ENCODE measurements at regions not wholly inside any gene's neighbourhood (a gene's known extent, or its start where the extent isn't known, plus 50 kb on each side); places are given as distances from the start of the nearest gene placed in this dataset.

DNA sequence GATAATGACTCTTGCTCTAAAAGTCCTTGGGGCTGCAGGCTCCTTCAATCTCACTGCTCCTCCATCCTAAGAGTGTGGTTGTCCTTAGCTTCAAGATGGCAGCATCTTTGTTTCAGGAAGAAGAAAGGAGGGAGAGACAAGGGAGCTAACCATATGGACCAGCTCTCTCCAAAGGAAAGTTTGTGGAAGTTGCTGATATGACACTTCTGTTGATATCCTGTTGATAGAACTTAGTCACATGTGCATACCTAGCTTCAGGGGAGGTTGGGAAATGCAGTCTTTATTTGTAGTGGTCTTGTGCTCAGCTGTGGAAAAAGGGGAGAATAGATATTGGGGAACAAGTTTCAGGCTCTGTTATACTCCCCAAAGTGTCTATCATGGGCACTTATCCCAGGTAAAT is 186.9 kb downstream of the GIPC2 start:
- TF ChIP-seq POLR2A (IDR thresholded peaks at IDR 0.05): no peak
- TF ChIP-seq, protein P1, sequence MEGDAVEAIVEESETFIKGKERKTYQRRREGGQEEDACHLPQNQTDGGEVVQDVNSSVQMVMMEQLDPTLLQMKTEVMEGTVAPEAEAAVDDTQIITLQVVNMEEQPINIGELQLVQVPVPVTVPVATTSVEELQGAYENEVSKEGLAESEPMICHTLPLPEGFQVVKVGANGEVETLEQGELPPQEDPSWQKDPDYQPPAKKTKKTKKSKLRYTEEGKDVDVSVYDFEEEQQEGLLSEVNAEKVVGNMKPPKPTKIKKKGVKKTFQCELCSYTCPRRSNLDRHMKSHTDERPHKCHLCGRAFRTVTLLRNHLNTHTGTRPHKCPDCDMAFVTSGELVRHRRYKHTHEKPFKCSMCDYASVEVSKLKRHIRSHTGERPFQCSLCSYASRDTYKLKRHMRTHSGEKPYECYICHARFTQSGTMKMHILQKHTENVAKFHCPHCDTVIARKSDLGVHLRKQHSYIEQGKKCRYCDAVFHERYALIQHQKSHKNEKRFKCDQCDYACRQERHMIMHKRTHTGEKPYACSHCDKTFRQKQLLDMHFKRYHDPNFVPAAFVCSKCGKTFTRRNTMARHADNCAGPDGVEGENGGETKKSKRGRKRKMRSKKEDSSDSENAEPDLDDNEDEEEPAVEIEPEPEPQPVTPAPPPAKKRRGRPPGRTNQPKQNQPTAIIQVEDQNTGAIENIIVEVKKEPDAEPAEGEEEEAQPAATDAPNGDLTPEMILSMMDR (IDR thresholded peaks at IDR 0.05): no peak
- H3K4me3 ChIP-seq: no peak overlapping the region
- no peaks in the 10 kb centered on the region for H3K27me3 ChIP-seq
- H3K4me1 ChIP-seq: no peaks in the 10 kb centered on the region
- intact Hi-C loops (cut with DNase I; ENCODE audit: low total_unique reads): no loop called here
- H3K36me3 ChIP-seq (ENCODE audit: low read depth, missing control alignments): no peaks in the 10 kb centered on the region
- H3K9me3 ChIP-seq: no peaks in the 10 kb centered on the region
- H3K27ac ChIP-seq: no peak overlapping the region
- no peak for DNase-seq

DNA sequence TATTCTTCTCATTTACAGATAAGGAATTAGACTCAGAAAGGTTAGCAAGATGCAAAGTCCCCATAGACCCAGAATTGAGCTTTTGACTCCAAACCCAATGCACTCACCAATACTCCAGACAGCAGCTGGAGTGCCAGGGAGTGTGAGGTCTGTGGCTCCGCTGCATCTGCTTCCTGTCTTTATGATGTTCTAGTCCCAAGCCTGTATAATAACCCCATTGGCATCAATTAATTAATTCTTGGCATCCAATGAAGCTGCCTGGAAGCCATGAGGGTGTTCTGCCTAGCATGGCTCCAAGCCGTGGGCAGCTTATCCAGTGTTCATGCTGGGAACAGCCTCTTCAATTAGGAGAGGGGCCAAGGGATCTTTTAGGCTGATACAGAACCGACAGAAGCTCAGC is 188.7 kb downstream of the GIPC2 start:
- H3K9me3 ChIP-seq: no peaks in the 10 kb centered on the region
- no peak overlapping the region for H3K4me3 ChIP-seq
- no peaks in the 10 kb centered on the region for H3K4me1 ChIP-seq
- no peaks in the 10 kb centered on the region for H3K36me3 ChIP-seq (ENCODE audit: low read depth, missing control alignments)
- intact Hi-C loops (cut with DNase I; ENCODE audit: low total_unique reads): no loop called here
- H3K27me3 ChIP-seq: no peaks in the 10 kb centered on the region
- no peak for DNase-seq
- no peak overlapping the region for H3K27ac ChIP-seq
- TF ChIP-seq POLR2A (IDR thresholded peaks at IDR 0.05): no peak
- TF ChIP-seq, protein P1 (IDR thresholded peaks at IDR 0.05): no peak
- WGBS, 2 donors: 38 to 39% methylated on average over 3 of the region's 3 CpGs

DNA sequence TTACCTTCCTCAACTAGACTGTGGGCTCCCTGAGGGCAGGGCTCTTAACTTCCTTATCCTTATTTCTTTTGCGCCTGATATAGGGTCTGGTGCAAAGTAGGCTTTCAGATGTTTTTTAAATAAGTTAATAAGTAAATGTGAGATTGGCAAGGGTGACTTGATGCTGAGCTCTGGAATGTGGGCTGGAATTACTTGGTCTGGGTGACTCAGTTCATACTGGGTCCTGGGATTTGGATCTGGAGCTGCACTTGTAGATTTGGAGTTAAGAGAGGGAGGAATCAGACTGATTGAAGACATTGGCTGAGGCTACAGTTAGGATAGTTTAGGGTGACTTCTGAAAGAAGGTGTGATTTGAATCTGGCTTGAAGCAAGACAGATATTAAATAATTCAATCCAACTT is 190.9 kb downstream of the GIPC2 start:
- H3K4me1 ChIP-seq: peaks cover 4% of the 10 kb centered on the region
- no peak for DNase-seq
- no peak for TF ChIP-seq POLR2A (IDR thresholded peaks at IDR 0.05)
- TF ChIP-seq, protein P1 (IDR thresholded peaks at IDR 0.05): no peak
- H3K36me3 ChIP-seq (ENCODE audit: low read depth, missing control alignments): no peaks in the 10 kb centered on the region
- intact Hi-C loops (cut with DNase I; ENCODE audit: low total_unique reads): no loop called here
- H3K27me3 ChIP-seq: no peaks in the 10 kb centered on the region
- H3K9me3 ChIP-seq: no peaks in the 10 kb centered on the region
- H3K27ac ChIP-seq: no peak overlapping the region
- WGBS, 2 donors: 90 to 94% methylated on average over 1 of the region's 1 CpG
- no peak overlapping the region for H3K4me3 ChIP-seq

DNA sequence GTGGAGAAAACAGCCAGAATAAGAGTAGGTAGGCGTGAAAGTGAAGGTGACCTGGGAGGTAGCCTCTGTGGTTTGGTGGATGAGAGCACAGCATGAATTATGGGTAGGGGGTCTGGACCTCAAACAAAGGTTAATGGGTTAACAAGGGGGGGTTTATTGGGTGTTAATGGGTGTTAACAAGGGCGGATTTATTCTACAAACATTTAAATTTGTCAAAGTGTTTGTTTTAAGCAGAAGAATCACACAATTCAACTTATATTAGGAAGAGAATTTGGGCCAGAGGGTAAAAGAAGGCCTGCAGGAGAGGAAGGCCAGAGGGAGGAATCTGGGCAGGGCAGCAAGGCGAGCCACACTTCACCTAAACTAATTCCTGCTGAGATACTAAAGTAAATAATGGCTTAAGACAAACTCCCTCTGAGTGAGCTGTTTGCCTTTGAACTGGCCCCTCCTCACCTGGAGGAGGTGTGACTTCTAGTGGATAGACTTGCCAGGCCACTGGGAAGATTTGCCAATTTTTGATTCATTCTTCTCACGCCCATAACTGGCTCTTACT is 191.7 kb downstream of the GIPC2 start:
- Histone ChIP-seq H3K36me3 (ENCODE audit: low read depth, missing control alignments) (no peaks in the 10 kb centered on the region), H3K4me3 (no peak overlapping the region), H3K4me1 (peaks cover 4% of the 10 kb centered on the region), H3K27ac (no peak overlapping the region), H3K27me3 (no peaks in the 10 kb centered on the region), H3K9me3 (no peaks in the 10 kb centered on the region)
- intact Hi-C loops (cut with DNase I; ENCODE audit: low total_unique reads): no loop called here
- TF ChIP-seq, protein P1 (IDR thresholded peaks at IDR 0.05): no peak
- no peak for TF ChIP-seq POLR2A (IDR thresholded peaks at IDR 0.05)
- WGBS, 2 donors: 62 to 68% methylated on average over 4 of the region's 4 CpGs
- no peak for DNase-seq

DNA sequence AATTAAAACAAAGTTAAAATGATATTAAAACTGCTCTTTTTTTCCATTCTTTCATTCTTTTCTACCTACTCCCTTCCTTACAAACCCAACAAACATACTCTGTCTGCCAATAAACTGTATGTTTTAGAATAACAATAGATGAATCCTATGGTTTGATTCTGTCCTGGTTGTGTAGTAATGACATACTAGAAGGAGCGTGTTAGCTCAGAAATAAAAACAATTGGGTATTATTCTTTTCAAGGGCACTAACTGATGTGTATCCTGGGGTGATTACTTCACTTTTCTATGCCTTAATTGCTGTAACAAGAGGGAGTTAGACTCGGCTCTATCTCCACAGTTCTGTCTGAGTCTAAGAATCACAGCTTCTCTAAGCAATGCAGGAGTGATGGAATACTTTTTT is 194.4 kb downstream of the GIPC2 start:
- no peak for TF ChIP-seq POLR2A (IDR thresholded peaks at IDR 0.05)
- TF ChIP-seq, protein P1 (IDR thresholded peaks at IDR 0.05): no peak
- 52 to 54% methylated on average over 2 of the region's 2 CpGs for WGBS, 2 donors
- Histone ChIP-seq H3K36me3 (ENCODE audit: low read depth, missing control alignments) (no peaks in the 10 kb centered on the region), H3K27me3 (no peaks in the 10 kb centered on the region), H3K27ac (no peak overlapping the region), H3K4me1 (peaks cover 4% of the 10 kb centered on the region), H3K4me3 (no peak overlapping the region), H3K9me3 (no peaks in the 10 kb centered on the region)
- intact Hi-C loops (cut with DNase I; ENCODE audit: low total_unique reads): no loop called here
- DNase-seq: no peak

Data from testis (tissue), 2 donors.